Esophagus (tissue), 2 donors: ENCODE measurements at regions not wholly inside any gene's neighbourhood (a gene's known extent, or its start where the extent isn't known, plus 50 kb on each side); places are given as distances from the start of the nearest gene placed in this dataset.

Experiments used
- H3K27ac ChIP-seq, 2 donors: one replicate each; pipeline ENCODE4 v1.5.1; 2013; ENCODE audit warnings: low read depth in 2 of 2, mild to moderate bottlenecking in 2 of 2, inconsistent platforms in 1 of 2, low read length in 1 of 2, moderate library complexity in 1 of 2
- H3K27me3 ChIP-seq, 2 donors: one replicate each; pipeline ENCODE4 v1.6.1; 2013; ENCODE audit warnings: low read length in 2 of 2, control low read depth in 1 of 2, mild to moderate bottlenecking in 1 of 2; ENCODE audit not compliant: insufficient read depth in 2 of 2, control insufficient read depth in 1 of 2
- H3K36me3 ChIP-seq, 2 donors: one replicate each; pipeline ENCODE4 v1.6.1; 2013; ENCODE audit warnings: low read length in 1 of 2; ENCODE audit not compliant: control insufficient read depth in 2 of 2, insufficient read depth in 2 of 2
- H3K4me1 ChIP-seq, 2 donors: one replicate each; pipeline ENCODE4 v1.6.1; 2013; ENCODE audit warnings: low read length in 1 of 2; ENCODE audit not compliant: control insufficient read depth in 2 of 2, insufficient read depth in 2 of 2
- H3K4me3 ChIP-seq, 2 donors: one replicate each; pipeline ENCODE4 v1.5.1; 2013; ENCODE audit warnings: low read length in 2 of 2, mild to moderate bottlenecking in 2 of 2, low read depth in 1 of 2, moderate library complexity in 1 of 2
- H3K9me3 ChIP-seq, 2 donors: one replicate each; pipeline ENCODE4 v1.6.1; 2013; ENCODE audit warnings: mild to moderate bottlenecking in 2 of 2, low read depth in 1 of 2, low read length in 1 of 2, moderate library complexity in 1 of 2; ENCODE audit not compliant: control insufficient read depth in 2 of 2, insufficient read depth in 1 of 2
- WGBS, 2 donors: extraction: QIAGEN DNeasy Blood & Tissue Kit; methylation state at CpG; one replicate each; pipeline ENCODE4 v1.1.7; 2013; 5-methylcytosine and 5-hydroxymethylcytosine counted together
- donor health status: healthy with polysubstance abuse.
- donor health status: Bipolar disorder and iron deficiency.

- no peaks in the 10 kb centered on the region for H3K36me3 ChIP-seq
- H3K9me3 ChIP-seq = no peaks in the 10 kb centered on the region
- H3K27ac ChIP-seq = no peak overlapping the region
- no peaks in the 10 kb centered on the region for H3K27me3 ChIP-seq
- H3K4me3 ChIP-seq = no peak overlapping the region
- WGBS, 2 donors = 44 to 81% methylated on average over 1 of the region's 1 CpG
- no peaks in the 10 kb centered on the region for H3K4me1 ChIP-seq
These were observed 101.5 kb upstream of the GALNT5 start for GRCh38 chr2:157155992-157156391.

GRCh38 chr2:157158111-157158510, 99.4 kb upstream of the GALNT5 start:
- Histone ChIP-seq H3K9me3 (no peaks in the 10 kb centered on the region), H3K27ac (no peak overlapping the region), H3K27me3 (no peaks in the 10 kb centered on the region), H3K4me3 (no peak overlapping the region), H3K36me3 (no peaks in the 10 kb centered on the region), H3K4me1 (no peaks in the 10 kb centered on the region)
- WGBS, 2 donors = 81 to 82% methylated on average over 1 of the region's 1 CpG

GRCh38 chr2:157159221-157159934, 98.1 kb upstream of the GALNT5 start:
- H3K9me3 ChIP-seq = peaks cover 0 to 2% of the 10 kb centered on the region in 2 donors
- H3K4me1 ChIP-seq = no peaks in the 10 kb centered on the region
- no peaks in the 10 kb centered on the region for H3K27me3 ChIP-seq
- no peaks in the 10 kb centered on the region for H3K36me3 ChIP-seq
- WGBS, 2 donors = 70 to 78% methylated on average over 5 of the region's 5 CpGs
- H3K4me3 ChIP-seq = no peak overlapping the region
- H3K27ac ChIP-seq = no peak overlapping the region

- Histone ChIP-seq H3K4me3 (no peak overlapping the region), H3K36me3 (no peaks in the 10 kb centered on the region), H3K9me3 (peaks cover 0 to 4% of the 10 kb centered on the region in 2 donors), H3K27me3 (no peaks in the 10 kb centered on the region), H3K27ac (no peak overlapping the region), H3K4me1 (no peaks in the 10 kb centered on the region)
- 37 to 45% methylated on average over 3 of the region's 3 CpGs for WGBS, 2 donors
These were observed 97.4 kb upstream of the GALNT5 start for GRCh38 chr2:157160111-157160510.

- 92 to 95% methylated on average over 5 of the region's 5 CpGs for WGBS, 2 donors
- H3K27me3 ChIP-seq = no peaks in the 10 kb centered on the region
- no peaks in the 10 kb centered on the region for H3K4me1 ChIP-seq
- H3K36me3 ChIP-seq = no peaks in the 10 kb centered on the region
- H3K4me3 ChIP-seq = no peak overlapping the region
- no peak overlapping the region for H3K27ac ChIP-seq
- peaks cover 0 to 4% of the 10 kb centered on the region in 2 donors for H3K9me3 ChIP-seq
These were observed 93.1 kb upstream of the GALNT5 start for GRCh38 chr2:157164370-157164769.

GRCh38 chr2:157164891-157165290, 92.6 kb upstream of the GALNT5 start:
- H3K36me3 ChIP-seq = no peaks in the 10 kb centered on the region
- WGBS, 2 donors = 90 to 94% methylated on average over 1 of the region's 1 CpG
- H3K4me3 ChIP-seq = no peak overlapping the region
- H3K27me3 ChIP-seq = no peaks in the 10 kb centered on the region
- peaks cover 0 to 4% of the 10 kb centered on the region in 2 donors for H3K9me3 ChIP-seq
- H3K4me1 ChIP-seq = no peaks in the 10 kb centered on the region
- no peak overlapping the region for H3K27ac ChIP-seq

GRCh38 chr2:157168501-157168900, 89.0 kb upstream of the GALNT5 start:
- 76 to 78% methylated on average over 3 of the region's 3 CpGs for WGBS, 2 donors
- H3K4me1 ChIP-seq = no peaks in the 10 kb centered on the region

GRCh38 chr2:157169889-157170288, 87.6 kb upstream of the GALNT5 start:
- Histone ChIP-seq H3K27me3 (no peaks in the 10 kb centered on the region), H3K9me3 (no peaks in the 10 kb centered on the region), H3K27ac (no peak overlapping the region), H3K36me3 (no peaks in the 10 kb centered on the region), H3K4me1 (no peaks in the 10 kb centered on the region), H3K4me3 (no peak overlapping the region)
- 88 to 92% methylated on average over 3 of the region's 3 CpGs for WGBS, 2 donors

More at GRCh38 chr2:157168501-157168900, 89.0 kb upstream of the GALNT5 start:
- H3K27me3 ChIP-seq = no peaks in the 10 kb centered on the region
- H3K36me3 ChIP-seq = no peaks in the 10 kb centered on the region
- H3K9me3 ChIP-seq = peaks cover 0 to 4% of the 10 kb centered on the region in 2 donors
- no peak overlapping the region for H3K4me3 ChIP-seq
- no peak overlapping the region for H3K27ac ChIP-seq

GRCh38 chr2:157170299-157170698, 87.2 kb upstream of the GALNT5 start:
- no peaks in the 10 kb centered on the region for H3K4me1 ChIP-seq
- H3K36me3 ChIP-seq = no peaks in the 10 kb centered on the region
- H3K27ac ChIP-seq = no peak overlapping the region
- no peaks in the 10 kb centered on the region for H3K27me3 ChIP-seq
- no peaks in the 10 kb centered on the region for H3K9me3 ChIP-seq
- 62 to 71% methylated on average over 1 of the region's 1 CpG for WGBS, 2 donors
- H3K4me3 ChIP-seq = no peak overlapping the region

GRCh38 chr2:157172239-157172638, 85.3 kb upstream of the GALNT5 start:
- H3K9me3 ChIP-seq = no peaks in the 10 kb centered on the region
- no peak overlapping the region for H3K4me3 ChIP-seq
- no peaks in the 10 kb centered on the region for H3K36me3 ChIP-seq
- no peaks in the 10 kb centered on the region for H3K4me1 ChIP-seq
- H3K27ac ChIP-seq = no peak overlapping the region
- no peaks in the 10 kb centered on the region for H3K27me3 ChIP-seq
